Caco-2 (cell line): ENCODE measurements at regions not wholly inside any gene's neighbourhood (a gene's known extent, or its start where the extent isn't known, plus 50 kb on each side); places are given as distances from the start of the nearest gene placed in this dataset.

Experiments used
- BruUV-seq: library from RNA; stranded (reverse); fragments of 400-500 nt; replicated peaks from 2 replicates; lab custom pipeline; 2021; lab: Mats Ljungman, UMichigan
- CTCF ChIA-PET: fragments of 300-600 bp; sonication (Branson Sonifier 250); formaldehyde crosslinking; loops from one replicate; lab custom pipeline; 2022; ENCODE audit warnings: antibody characterized with exemption; lab: Charles Lee
- POLR2A ChIA-PET: fragments of 300-600 bp; sonication (Branson Sonifier 250); formaldehyde crosslinking; loops from one replicate; lab custom pipeline; 2022; ENCODE audit warnings: antibody characterized with exemption; lab: Charles Lee
- DNase-seq, 2 experiments: peaks; one replicate each; pipeline versions ENCODE4 v3.0.0 to v3.0.0-alpha.2; 2020 to 2022
- H3K27me3 ChIP-seq: replicated peaks from 2 replicates; pipeline ENCODE4 v1.6.0; 2011; ENCODE audit warnings: low read length; ENCODE audit not compliant: control insufficient read depth, insufficient read depth
- H3K36me3 ChIP-seq: 2 replicates; pipeline ENCODE4 v1.5.1; 2011; ENCODE audit warnings: low read length; ENCODE audit not compliant: control insufficient read depth, insufficient read depth
- H3K4me1 ChIP-seq: fragments of 250-450 bp; sonication (Bioruptor Pico); 2 replicates; pipeline ENCODE4 v1.5.1; 2020; ENCODE audit warnings: mild to moderate bottlenecking
- H3K4me3 ChIP-seq: 2 replicates; pipeline ENCODE4 v1.5.1; 2011; ENCODE audit warnings: low read depth, mild to moderate bottlenecking, control low read depth, low read length
- H3K9me3 ChIP-seq: fragments of 250-450 bp; sonication (Bioruptor Pico); 2 replicates; pipeline ENCODE4 v1.5.1; 2020; ENCODE audit warnings: mild to moderate bottlenecking, moderate library complexity
- H3K27ac Mint-ChIP-seq: one replicate; pipeline ENCODE4 v1.8.0; 2022; ENCODE audit warnings: mixed read lengths; ENCODE audit not compliant: unreplicated experiment
- H3K27me3 Mint-ChIP-seq: one replicate; pipeline ENCODE4 v1.8.0; 2022; ENCODE audit warnings: mixed read lengths; ENCODE audit not compliant: insufficient read depth, unreplicated experiment
- H3K36me3 Mint-ChIP-seq: one replicate; pipeline ENCODE4 v1.8.0; 2022; ENCODE audit warnings: mild to moderate bottlenecking, mixed read lengths; ENCODE audit not compliant: insufficient read depth, unreplicated experiment
- H3K4me1 Mint-ChIP-seq: one replicate; pipeline ENCODE4 v1.8.0; 2022; ENCODE audit warnings: low read depth, mixed read lengths; ENCODE audit not compliant: unreplicated experiment
- H3K4me3 Mint-ChIP-seq: one replicate; pipeline ENCODE4 v1.8.0; 2022; ENCODE audit warnings: mild to moderate bottlenecking, moderate library complexity, mixed read lengths; ENCODE audit not compliant: unreplicated experiment
- H3K9me3 Mint-ChIP-seq: one replicate; pipeline ENCODE4 v1.8.0; 2022; ENCODE audit warnings: mixed read lengths; ENCODE audit not compliant: unreplicated experiment
- CTCF ChIP-seq, 2 experiments: fragments of 200-600 bp in 1 of 2; IDR thresholded peaks; 1 replicate in 1 of 2; 2 replicates in 1 of 2; pipeline versions ENCODE4 v1.5.1 to v1.8.0; 2011 to 2022; ENCODE audit warnings: antibody characterized with exemption in 1 of 2, control low read depth in 1 of 2, inconsistent platforms in 1 of 2, low read depth in 1 of 2, low read length in 1 of 2, mild to moderate bottlenecking in 1 of 2, moderate library complexity in 1 of 2; ENCODE audit not compliant: insufficient read depth in 1 of 2, severe bottlenecking in 1 of 2, unreplicated experiment in 1 of 2
- intact Hi-C: fragments of 100-400 bp; cut with micrococcal nuclease; formaldehyde crosslinking; loops from one replicate; pipeline ENCODE4 v1.10.0; 2022; ENCODE audit not compliant: unreplicated experiment

GRCh38 chr15:70361106-70361505, 263.4 kb upstream of the TLE3 start:
- BruUV-seq = no TSS peak
- POLR2A ChIA-PET = no interaction called here
- 0 out of 2 replicates have a peak, but pooled peaks cover 2% of the 10 kb centered on the region for H3K9me3 ChIP-seq
- intact Hi-C loops = loop anchor here (5.0 to 10.0 kb wide), 3 partner anchors 99 to 266 kb away; partner anchors contain the start of gene TLE3
- H3K36me3 ChIP-seq = no peaks in the 10 kb centered on the region
- Mint-ChIP-seq H3K4me1 (peaks cover 6% of the 10 kb centered on the region), H3K36me3 (no peaks in the 10 kb centered on the region), H3K27me3 (no peaks in the 10 kb centered on the region), H3K9me3 (no peaks in the 10 kb centered on the region), H3K27ac (no peak overlapping the region), H3K4me3 (no peak overlapping the region)
- H3K4me1 ChIP-seq = peaks cover 3% of the 10 kb centered on the region; the same call in 1 of the 2 replicates
- no peak for TF ChIP-seq CTCF (IDR thresholded peaks at IDR 0.05; ENCODE audit: insufficient read depth in 1 of 2, low read depth in 1 of 2, low read length in 1 of 2, severe bottlenecking in 1 of 2, unreplicated experiment in 1 of 2)
- DNase-seq = no peak
- H3K4me3 ChIP-seq = no peak overlapping the region
- CTCF ChIA-PET = no interaction called here
- no peaks in the 10 kb centered on the region for H3K27me3 ChIP-seq

- Mint-ChIP-seq H3K9me3 (no peaks in the 10 kb centered on the region), H3K27me3 (no peaks in the 10 kb centered on the region), H3K27ac (no peak overlapping the region), H3K4me1 (peaks cover 6% of the 10 kb centered on the region), H3K4me3 (no peak overlapping the region), H3K36me3 (no peaks in the 10 kb centered on the region)
- DNase-seq = no peak
- H3K4me3 ChIP-seq = no peak overlapping the region
- ChIA-PET CTCF (no interaction called here), POLR2A (no interaction called here)
- intact Hi-C loops = no loop called here
- no peaks in the 10 kb centered on the region for H3K27me3 ChIP-seq
- no TSS peak for BruUV-seq
- no peak for TF ChIP-seq CTCF (IDR thresholded peaks at IDR 0.05; ENCODE audit: insufficient read depth in 1 of 2, low read depth in 1 of 2, low read length in 1 of 2, severe bottlenecking in 1 of 2, unreplicated experiment in 1 of 2)
- no peaks in the 10 kb centered on the region for H3K36me3 ChIP-seq
- H3K9me3 ChIP-seq = no peaks in the 10 kb centered on the region
- peaks cover 3% of the 10 kb centered on the region; the same call in 1 of the 2 replicates for H3K4me1 ChIP-seq
Measured at GRCh38 chr15:70358871-70359647, 261.3 kb upstream of the TLE3 start.

GRCh38 chr15:70358011-70358819, 260.5 kb upstream of the TLE3 start:
- no TSS peak for BruUV-seq
- Mint-ChIP-seq H3K4me1 (peaks cover 6% of the 10 kb centered on the region), H3K9me3 (no peaks in the 10 kb centered on the region), H3K27ac (no peak overlapping the region), H3K27me3 (no peaks in the 10 kb centered on the region), H3K36me3 (no peaks in the 10 kb centered on the region), H3K4me3 (no peak overlapping the region)
- ChIA-PET POLR2A (no interaction called here), CTCF (no interaction called here)
- intact Hi-C loops = no loop called here
- Histone ChIP-seq H3K4me3 (no peak overlapping the region), H3K27me3 (no peaks in the 10 kb centered on the region), H3K36me3 (no peaks in the 10 kb centered on the region), H3K9me3 (no peaks in the 10 kb centered on the region), H3K4me1 (peaks cover 3% of the 10 kb centered on the region; the same call in 1 of the 2 replicates)
- TF ChIP-seq CTCF (IDR thresholded peaks at IDR 0.05; ENCODE audit: insufficient read depth in 1 of 2, low read depth in 1 of 2, low read length in 1 of 2, severe bottlenecking in 1 of 2, unreplicated experiment in 1 of 2) = no peak
- no peak for DNase-seq
